ENCODE measurements at regions not wholly inside any gene's neighbourhood (a gene's known extent, or its start where the extent isn't known, plus 50 kb on each side); places are given as distances from the start of the nearest gene placed in this dataset.

DNA sequence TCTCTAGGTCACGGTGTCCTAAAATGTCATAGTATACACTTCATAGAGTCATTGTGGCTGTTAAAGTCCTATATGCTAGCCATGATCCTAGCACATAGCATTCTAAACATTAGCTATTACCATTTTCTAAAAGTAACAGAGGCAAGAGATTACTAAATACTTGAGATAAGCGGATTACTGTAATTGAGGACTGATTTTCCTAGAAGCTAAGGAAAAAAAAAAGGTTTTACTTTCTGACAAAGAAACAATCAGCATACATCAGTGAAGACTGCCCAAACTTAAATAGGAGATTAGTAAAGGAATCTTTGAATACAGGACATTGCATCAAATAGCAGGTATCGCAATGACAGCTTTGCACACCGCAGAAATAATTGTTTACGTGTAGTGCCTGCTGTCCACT, 91.3 kb upstream of the HNRNPU start:
- no peak for DNase-seq (ENCODE audit: low spot score in 2 of 2)

GRCh38 chr1:244954359-244954758, 90.0 kb upstream of the HNRNPU start:
- FAIRE-seq (no peak), DNase-seq (ENCODE audit: low spot score in 2 of 2) (no peak)

More for the DNA sequence above, 91.3 kb upstream of the HNRNPU start:
- FAIRE-seq = no peak

DNA sequence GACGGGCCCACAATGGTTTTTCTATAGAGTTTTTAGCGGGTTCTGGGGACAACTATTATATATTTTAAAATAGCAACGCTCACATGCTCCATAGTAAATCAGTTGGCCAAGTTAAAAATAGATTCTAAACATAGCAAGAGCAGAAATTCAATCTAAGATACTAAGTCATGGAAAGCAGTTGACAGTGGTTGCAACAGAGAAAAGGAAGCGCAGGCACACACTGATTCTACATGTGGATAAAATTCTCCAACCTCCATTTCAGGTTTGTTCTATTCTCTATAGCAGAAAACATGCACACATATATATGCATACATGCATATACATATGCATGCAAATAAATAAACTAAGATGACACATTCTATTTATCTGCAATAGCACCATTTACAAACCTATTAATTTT, 89.6 kb upstream of the HNRNPU start:
- FAIRE-seq = no peak
- no peak for DNase-seq (ENCODE audit: low spot score in 2 of 2)

DNA sequence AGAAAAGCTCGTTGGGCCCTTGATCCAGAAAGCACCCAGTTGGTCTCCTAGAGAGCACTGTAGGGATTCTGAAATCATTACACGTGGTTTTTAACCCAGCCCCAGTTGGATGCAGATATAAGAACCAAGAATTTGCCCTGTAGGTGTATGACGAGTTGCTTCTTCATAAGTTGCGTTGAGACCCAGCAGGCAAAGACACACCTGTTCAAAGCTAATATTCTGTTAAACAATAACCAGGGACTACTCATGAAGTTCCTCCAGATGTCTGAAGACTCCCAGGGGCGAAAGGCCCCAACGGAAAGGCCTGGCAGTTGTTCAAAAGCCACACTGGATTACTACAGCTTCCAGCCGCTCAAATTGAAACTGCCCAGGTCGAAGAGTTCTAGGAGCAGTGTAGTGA, 88.6 kb upstream of the HNRNPU start:
- no peak for FAIRE-seq

DNA sequence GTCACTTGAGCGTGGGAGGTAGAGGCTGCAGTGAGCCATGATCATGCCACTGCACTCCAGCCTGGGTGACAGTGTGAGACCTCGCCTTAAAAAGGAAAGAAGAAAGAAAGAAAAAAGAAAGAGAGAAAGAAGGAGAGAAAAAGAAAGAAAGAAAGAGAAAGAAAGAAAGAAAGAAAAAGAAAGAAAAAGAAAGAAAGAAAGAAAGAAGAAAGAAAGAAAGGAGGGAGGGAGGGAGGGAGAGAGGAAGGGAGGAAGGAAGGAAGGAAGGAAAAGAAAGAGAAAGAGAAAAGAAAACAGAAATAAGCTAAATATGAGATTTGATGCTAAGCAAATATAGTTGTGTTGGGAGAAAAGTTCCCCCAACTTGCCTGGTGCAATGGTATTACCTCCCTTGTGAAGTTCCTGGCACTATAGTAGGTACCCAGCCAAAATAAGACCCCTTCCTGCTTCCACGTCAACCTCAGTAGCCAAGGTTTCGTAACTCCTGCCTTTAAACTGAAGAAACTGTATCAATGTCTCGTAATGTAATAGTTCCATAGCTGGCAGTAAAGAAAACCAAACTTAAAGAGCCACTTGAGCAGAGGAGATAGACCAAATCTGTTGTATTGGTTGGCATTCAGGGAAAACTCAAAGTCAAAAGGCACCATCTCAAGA, 88.1 kb upstream of the HNRNPU start:
- DNase-seq (ENCODE audit: low spot score in 2 of 2) (no peak), FAIRE-seq (no peak)

More for the DNA sequence above, 88.6 kb upstream of the HNRNPU start:
- DNase-seq (ENCODE audit: low spot score in 2 of 2) = no peak

GRCh38 chr1:244948416-244948815, 84.1 kb upstream of the HNRNPU start:
- no peak for DNase-seq (ENCODE audit: low spot score in 2 of 2)
- FAIRE-seq = no peak

DNA sequence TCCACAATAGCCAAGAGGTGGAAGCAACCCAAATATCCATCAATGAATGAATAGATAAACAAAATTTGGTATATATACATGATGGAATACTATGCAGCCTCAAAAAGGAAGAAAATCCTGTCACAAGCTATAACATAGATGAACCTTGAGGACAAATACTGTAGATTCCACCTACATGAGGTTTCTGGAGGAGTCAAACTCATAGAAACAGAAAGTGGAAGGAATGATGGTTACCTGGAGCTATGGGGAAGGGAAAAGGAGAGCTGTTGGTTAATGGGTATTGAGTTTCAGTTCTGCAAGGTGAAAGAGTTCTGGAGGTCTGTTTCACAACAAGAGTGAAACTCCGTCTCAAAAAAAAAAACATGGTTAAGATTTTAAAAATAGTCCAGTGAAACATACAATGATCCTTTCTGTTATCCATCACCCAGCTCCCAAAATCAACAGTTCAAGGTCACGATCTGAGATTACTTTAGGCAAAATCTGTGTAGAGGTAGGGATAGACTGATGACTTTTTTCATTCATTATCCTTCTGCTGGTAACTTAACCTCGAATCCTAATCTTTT, 80.8 kb upstream of the HNRNPU start:
- FAIRE-seq (no peak), DNase-seq (ENCODE audit: low spot score in 2 of 2) (no peak)

DNA sequence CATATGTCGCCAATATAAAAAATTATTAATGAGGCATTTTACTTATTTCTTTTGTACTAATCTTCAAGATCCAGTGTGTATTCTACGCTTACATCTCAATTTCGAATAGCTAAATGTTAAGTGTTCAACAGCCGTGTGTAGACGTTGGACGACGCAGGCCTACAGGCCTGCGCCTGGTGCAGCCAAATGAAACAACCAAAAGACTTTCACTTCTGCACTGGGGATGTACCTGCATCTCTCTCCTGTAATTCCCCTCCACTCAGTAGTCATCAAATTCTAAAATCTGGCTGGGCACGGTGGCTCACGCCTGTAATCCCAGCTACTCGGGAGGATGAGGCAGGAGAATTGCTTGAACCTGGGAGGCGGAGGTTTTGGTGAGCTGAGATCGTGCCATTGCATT, 76.8 kb upstream of the HNRNPU start:
- FAIRE-seq = no peak

DNA sequence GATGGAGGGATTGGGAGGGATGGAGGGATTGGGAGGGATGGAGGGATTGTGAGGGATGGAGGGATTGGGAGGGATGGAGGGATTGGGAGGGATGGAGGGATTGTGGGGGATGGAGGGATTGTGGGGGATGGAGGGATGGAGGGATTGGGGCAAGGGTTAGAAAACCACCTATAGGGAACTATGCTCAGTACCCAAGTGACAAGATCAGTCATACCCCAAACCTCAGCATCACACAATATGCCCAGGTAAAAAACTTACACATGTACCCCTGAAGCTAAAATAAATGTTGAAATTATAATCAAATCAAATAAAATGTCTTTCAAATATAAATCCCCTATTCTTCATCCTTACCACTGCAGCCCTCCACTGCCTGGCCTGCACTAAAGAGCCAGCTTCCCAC, 72.8 kb upstream of the HNRNPU start:
- DNase-seq (ENCODE audit: low spot score in 2 of 2) = no peak
- FAIRE-seq = no peak

More for the DNA sequence above, 76.8 kb upstream of the HNRNPU start:
- no peak for DNase-seq (ENCODE audit: low spot score in 2 of 2)

DNA sequence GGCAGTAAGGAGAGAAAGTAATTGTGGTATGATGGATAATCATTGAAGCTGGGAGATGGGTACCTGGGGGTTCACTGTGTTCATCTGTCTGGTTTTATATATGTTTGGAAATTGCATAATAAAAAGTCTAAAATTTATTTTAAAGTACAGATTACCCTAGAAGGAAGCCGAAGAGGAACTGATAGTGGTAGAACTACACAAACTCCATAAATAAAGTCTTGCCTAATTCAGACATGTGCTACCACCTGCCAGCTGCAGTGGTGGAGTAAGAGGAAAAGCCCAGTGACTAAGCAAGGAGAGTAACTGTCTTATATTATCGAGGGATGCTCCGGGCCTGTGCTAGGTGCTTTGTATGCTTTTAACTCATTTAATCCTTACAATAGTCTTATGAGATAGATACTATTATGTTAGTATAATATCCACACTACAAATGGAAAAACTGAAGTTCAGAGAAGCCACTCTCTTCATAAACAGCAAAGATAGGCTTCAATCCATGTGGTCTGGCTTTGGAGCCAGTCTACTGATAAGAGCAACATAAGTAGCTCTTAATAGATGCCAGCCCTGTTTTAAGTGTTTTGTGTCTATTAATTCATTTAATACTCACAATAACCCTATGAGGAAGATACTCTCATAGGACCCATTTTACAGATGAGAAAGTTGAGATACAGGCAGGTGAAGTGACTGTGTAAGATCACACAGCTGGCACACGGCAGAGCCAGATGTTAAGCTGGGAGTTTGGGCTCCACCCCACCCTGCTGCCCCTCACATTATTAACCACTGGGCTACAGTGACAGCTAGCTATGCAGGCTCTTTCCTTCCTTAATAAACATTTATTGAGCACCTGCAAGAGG, 56.8 kb upstream of the HNRNPU start:
- FAIRE-seq = no peak
- DNase-seq (ENCODE audit: low spot score in 2 of 2) = no peak

DNA sequence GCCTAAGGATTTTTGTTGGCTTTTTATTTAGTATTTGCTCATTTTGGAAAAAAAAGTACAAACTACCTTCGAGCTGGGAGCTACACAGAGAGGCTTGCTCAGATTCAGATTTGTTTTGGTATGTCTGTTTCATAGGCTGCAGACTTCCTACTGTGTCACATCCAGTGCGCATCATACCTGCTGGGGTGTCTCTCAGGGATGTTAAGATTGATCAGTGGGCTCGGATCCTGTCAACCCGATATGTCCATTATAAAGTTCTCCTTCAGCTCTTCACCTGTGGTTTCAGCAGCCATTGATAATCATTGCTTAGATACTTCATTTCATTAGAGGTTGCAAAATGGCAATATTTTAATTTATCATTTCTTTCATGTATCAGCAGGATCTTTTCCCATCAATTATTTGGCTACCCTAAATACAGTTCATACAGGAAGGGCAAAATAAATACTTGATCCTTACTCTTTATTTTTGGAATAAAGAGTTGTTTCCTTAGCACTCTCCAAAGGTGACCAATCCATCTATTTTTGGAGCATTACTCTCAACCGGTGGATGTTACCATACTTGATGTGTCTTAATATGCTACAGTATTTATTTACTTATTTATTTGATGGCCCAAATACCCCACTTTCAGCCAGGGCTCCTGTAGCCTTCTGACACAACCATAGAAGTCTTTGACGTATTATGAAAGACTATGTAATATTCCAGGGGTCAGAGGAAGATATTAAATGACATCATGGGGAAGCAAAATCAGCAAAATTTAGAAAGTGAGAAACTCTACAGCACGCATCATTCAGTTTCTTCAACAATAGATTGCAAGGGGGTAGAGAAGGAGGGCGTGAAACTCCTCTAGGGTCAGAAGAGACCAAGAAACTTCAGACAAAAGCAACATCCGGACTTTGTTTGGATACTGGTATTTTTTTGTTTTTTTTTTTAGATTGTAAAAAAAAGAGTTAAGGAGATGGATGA, 55.3 kb upstream of the HNRNPU start:
- FAIRE-seq (no peak), DNase-seq (ENCODE audit: low spot score in 2 of 2) (no peak)

GRCh38 chr1:244918421-244919319, 54.3 kb upstream of the HNRNPU start:
- peak; percentile 53 to 65 for DNase-seq (ENCODE audit: low spot score in 2 of 2)
- FAIRE-seq = no peak

DNA sequence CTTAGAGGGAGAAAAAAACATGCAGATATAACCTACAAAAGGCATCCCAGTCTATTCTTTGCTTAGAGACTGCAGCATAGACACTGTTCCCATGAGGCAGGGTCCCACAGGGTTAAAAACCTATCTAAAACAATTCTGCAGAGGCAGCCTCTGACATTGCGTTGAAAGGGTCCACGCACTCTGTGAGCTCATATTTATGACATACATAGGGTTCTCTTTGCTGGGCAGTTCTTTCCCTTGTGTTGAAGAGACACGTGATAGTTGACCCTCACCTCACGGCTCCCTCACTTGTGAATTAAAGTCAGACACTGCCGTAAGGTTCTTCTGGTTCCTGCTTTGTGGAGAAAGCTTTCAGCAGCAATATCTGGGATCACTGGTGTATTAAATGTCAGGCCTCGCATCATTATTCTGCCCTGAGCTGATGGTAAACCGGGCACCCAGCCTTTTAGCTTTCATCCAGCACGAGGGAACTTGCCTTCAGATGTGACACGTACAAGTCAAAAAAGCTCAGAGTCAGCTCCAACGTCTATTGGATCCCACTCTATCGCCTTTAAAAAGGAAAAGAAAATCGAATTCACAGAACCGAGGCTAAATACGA, 52.8 kb upstream of the HNRNPU start:
- DNase-seq (ENCODE audit: low spot score in 2 of 2) (no peak), FAIRE-seq (no peak)

GRCh38 chr1:244915736-244916135, 51.4 kb upstream of the HNRNPU start:
- FAIRE-seq (no peak), DNase-seq (ENCODE audit: low spot score in 2 of 2) (no peak)

DNA sequence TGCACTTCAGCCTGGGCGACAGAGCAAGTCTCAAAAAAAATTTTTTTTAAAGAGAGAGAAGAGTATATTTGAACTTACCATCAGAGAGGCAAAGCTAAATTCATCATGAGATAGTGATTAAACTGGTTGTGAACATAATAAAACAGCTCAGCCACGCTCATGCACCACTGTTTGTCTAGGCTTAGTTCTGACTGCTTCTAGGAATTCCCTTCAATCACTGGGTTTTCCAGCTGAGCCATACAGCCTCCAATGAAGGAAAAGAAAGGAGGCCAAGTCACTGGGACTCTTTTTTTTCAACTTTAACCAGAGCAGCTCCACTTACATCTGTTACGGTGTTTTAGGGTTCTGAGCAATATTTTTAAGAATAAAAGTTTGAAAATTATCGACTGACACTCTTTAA, 50.4 kb upstream of the HNRNPU start:
- no peak for DNase-seq (ENCODE audit: low spot score in 2 of 2)
- FAIRE-seq = no peak

Data from frontal cortex (tissue), 3 donors.